Prostate gland (tissue), 2 donors: ENCODE measurements at regions not wholly inside any gene's neighbourhood (a gene's known extent, or its start where the extent isn't known, plus 50 kb on each side); places are given as distances from the start of the nearest gene placed in this dataset.

Experiments
- DNase-seq: peaks from one replicate; pipeline ENCODE4 v3.0.0-alpha.2; 2019; ENCODE audit warnings: low spot score
- H3K27ac ChIP-seq, 2 donors: fragments of 200-600 bp; sonication (generic); 2 replicates each; pipeline ENCODE4 v1.5.1; 2017 to 2019
- H3K27me3 ChIP-seq: fragments of 200-600 bp; sonication (generic); replicated peaks from 2 replicates; pipeline ENCODE4 v1.5.1; 2019; ENCODE audit not compliant: insufficient read depth
- H3K36me3 ChIP-seq, 2 donors: fragments of 200-600 bp; sonication (generic); 1 replicate in 1 of 2; 2 replicates in 1 of 2; pipeline versions ENCODE4 v1.5.1 to v1.8.1; 2017 to 2019
- H3K4me1 ChIP-seq: fragments of 200-600 bp; sonication (generic); replicated peaks from 2 replicates; pipeline ENCODE4 v1.5.1; 2019
- H3K4me3 ChIP-seq, 2 donors: fragments of 200-600 bp; sonication (generic); 2 replicates each; pipeline ENCODE4 v1.5.1; 2017 to 2019
- H3K9me3 ChIP-seq: fragments of 200-600 bp; sonication (generic); 2 replicates; pipeline ENCODE4 v1.5.1; 2017
- POLR2A ChIP-seq: fragments of 450-650 bp; IDR thresholded peaks from one replicate; pipeline ENCODE4 v1.6.1; 2016; ENCODE audit warnings: antibody characterized with exemption, mild to moderate bottlenecking
- POLR2AphosphoS5 ChIP-seq: sonication (generic); formaldehyde crosslinking; IDR thresholded peaks from one replicate; pipeline ENCODE4 v1.6.1; 2017; ENCODE audit warnings: antibody characterized with exemption
- WGBS: methylation state at CpG from one replicate; pipeline ENCODE4 v1.1.5; 2018; 5-methylcytosine and 5-hydroxymethylcytosine counted together
- intact Hi-C: fragments of 100-400 bp; cut with DNase I; formaldehyde crosslinking; loops from one replicate; pipeline ENCODE4 v1.14.2; 2022
- TF ChIP-seq, protein P1 (sequence below), 4 experiments: fragments of 200-600 bp in 2 of 4; fragments of 450-650 bp in 2 of 4; sonication (generic) in 2 of 4; IDR thresholded peaks; 1 replicate in 3 of 4; 2 replicates in 1 of 4; pipeline ENCODE4 v1.5.1; 2016 to 2019; ENCODE audit warnings: antibody characterized with exemption in 4 of 4, mild to moderate bottlenecking in 2 of 4, moderate library complexity in 2 of 4

GRCh38 chr10:124291001-124291701 lies 127.6 kb downstream of the OAT start:
- H3K4me1 ChIP-seq = no peaks in the 10 kb centered on the region
- H3K9me3 ChIP-seq = no peaks in the 10 kb centered on the region
- no peaks in the 10 kb centered on the region for H3K27me3 ChIP-seq
- H3K4me3 ChIP-seq = no peak overlapping the region
- 83% methylated on average over 14 of the region's 14 CpGs for WGBS
- no peak for DNase-seq
- no peaks in the 10 kb centered on the region for H3K36me3 ChIP-seq
- TF ChIP-seq POLR2AphosphoS5 = no peak
- no peak for TF ChIP-seq POLR2A
- TF ChIP-seq, protein P1, sequence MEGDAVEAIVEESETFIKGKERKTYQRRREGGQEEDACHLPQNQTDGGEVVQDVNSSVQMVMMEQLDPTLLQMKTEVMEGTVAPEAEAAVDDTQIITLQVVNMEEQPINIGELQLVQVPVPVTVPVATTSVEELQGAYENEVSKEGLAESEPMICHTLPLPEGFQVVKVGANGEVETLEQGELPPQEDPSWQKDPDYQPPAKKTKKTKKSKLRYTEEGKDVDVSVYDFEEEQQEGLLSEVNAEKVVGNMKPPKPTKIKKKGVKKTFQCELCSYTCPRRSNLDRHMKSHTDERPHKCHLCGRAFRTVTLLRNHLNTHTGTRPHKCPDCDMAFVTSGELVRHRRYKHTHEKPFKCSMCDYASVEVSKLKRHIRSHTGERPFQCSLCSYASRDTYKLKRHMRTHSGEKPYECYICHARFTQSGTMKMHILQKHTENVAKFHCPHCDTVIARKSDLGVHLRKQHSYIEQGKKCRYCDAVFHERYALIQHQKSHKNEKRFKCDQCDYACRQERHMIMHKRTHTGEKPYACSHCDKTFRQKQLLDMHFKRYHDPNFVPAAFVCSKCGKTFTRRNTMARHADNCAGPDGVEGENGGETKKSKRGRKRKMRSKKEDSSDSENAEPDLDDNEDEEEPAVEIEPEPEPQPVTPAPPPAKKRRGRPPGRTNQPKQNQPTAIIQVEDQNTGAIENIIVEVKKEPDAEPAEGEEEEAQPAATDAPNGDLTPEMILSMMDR (IDR thresholded peaks at IDR 0.05) = no peak
- H3K27ac ChIP-seq = no peak overlapping the region
- intact Hi-C loops = no loop called here

- intact Hi-C loops = no loop called here
- no peak for TF ChIP-seq POLR2AphosphoS5
- TF ChIP-seq POLR2A = no peak
- TF ChIP-seq, protein P1 (IDR thresholded peaks at IDR 0.05) = no peak
- Histone ChIP-seq H3K27ac (no peak overlapping the region), H3K27me3 (no peaks in the 10 kb centered on the region), H3K9me3 (no peaks in the 10 kb centered on the region), H3K4me3 (no peak overlapping the region), H3K36me3 (no peaks in the 10 kb centered on the region), H3K4me1 (no peaks in the 10 kb centered on the region)
- whole genome bisulfite sequencing = 82% methylated on average over 18 of the region's 18 CpGs
- no peak for DNase-seq
Measured at GRCh38 chr10:124289851-124290795, 128.6 kb downstream of the OAT start.

DNA sequence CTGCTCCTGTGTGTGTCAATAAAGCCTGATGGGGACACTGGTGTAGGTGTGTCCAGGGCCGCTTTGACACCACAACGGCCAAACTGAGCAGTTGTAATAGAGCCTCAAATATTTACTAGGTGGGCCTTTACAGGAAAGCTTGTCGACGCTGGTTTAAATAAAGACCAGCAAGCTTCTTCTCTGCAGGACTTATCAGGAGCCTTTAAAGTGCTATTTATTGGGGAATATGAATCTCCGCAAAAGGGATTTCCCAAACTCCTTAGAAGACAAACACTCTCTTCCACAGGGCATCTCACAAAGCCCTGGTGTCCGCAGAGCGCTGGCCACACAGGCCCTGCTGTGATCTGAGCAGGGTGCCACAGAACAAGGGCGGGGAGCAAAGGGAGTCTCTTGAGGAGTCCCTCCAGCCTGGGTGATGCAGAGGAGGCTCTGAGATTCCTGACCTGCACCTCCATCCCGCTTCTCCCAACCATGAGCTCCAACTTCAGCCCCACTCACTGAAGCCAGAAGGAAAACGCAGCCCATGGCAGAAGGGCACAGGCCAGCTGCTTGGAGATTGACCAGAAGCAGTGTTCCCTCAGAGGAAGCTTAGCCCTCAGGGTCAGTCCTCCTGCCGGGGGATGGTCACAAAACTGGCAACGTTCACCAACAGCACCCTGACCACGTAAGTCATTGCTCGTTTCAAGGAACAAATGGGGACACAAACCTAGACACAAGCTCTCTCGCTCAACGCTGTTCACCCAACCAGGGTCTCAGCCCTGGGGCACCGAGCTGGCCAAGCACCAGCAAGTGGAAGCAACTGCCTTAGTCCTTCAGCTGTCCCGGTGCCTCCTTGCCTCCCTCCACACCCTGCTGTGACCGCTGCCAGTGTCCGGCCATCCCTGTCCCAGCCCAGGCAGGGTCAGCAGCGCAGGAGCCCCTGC lies 129.5 kb downstream of the OAT start:
- DNase-seq = no peak
- no peak overlapping the region for H3K27ac ChIP-seq
- H3K27me3 ChIP-seq = no peaks in the 10 kb centered on the region
- intact Hi-C loops = no loop called here
- no peaks in the 10 kb centered on the region for H3K4me1 ChIP-seq
- no peaks in the 10 kb centered on the region for H3K9me3 ChIP-seq
- no peak overlapping the region for H3K4me3 ChIP-seq
- H3K36me3 ChIP-seq = no peaks in the 10 kb centered on the region
- WGBS = 91% methylated on average over 21 of the region's 21 CpGs
- TF ChIP-seq, protein P1 (IDR thresholded peaks at IDR 0.05) = no peak
- no peak for TF ChIP-seq POLR2AphosphoS5
- no peak for TF ChIP-seq POLR2A

- no peak for DNase-seq
- TF ChIP-seq POLR2AphosphoS5 (no peak), POLR2A (no peak)
- TF ChIP-seq, protein P1 (IDR thresholded peaks at IDR 0.05) = no peak
- Histone ChIP-seq H3K4me1 (no peaks in the 10 kb centered on the region), H3K36me3 (no peaks in the 10 kb centered on the region), H3K27ac (no peak overlapping the region), H3K27me3 (no peaks in the 10 kb centered on the region), H3K4me3 (no peak overlapping the region), H3K9me3 (no peaks in the 10 kb centered on the region)
- intact Hi-C loops = no loop called here
- 87% methylated on average over 8 of the region's 8 CpGs for WGBS
Measured at GRCh38 chr10:124288486-124288885, 130.2 kb downstream of the OAT start.
